ENCODE measurements at regions not wholly inside any gene's neighbourhood (a gene's known extent, or its start where the extent isn't known, plus 50 kb on each side); places are given as distances from the start of the nearest gene placed in this dataset.
A peak's percentile ranks its signal among the peaks of the same experiment; 100 is the strongest.

GRCh38 chr2:195356920-195357440 is 300.0 kb upstream of the SLC39A10 start:
- 88% methylated on average over 4 of the region's 4 CpGs for WGBS (ENCODE audit: missing lambda C conversion rate)

GRCh38 chr2:195356026-195356425 is 301.0 kb upstream of the SLC39A10 start:
- ATAC-seq (no peak), FAIRE-seq (no peak), DNase-seq (ENCODE audit: low read depth in 1 of 2, low spot score in 1 of 2) (no peak)
- TF ChIP-seq SMC3 (IDR thresholded peaks at IDR 0.05) (no peak), TP53 (CRISPR knock-in tag; IDR thresholded peaks at IDR 0.05) (no peak), MAFK (IDR thresholded peaks at IDR 0.05; ENCODE audit: partially characterized antibody) (no peak)
- Histone ChIP-seq H3K4me1 (0 out of 3 replicates have a peak, but pooled peaks cover 2% of the 10 kb centered on the region), H3K9me3 (no peaks in the 10 kb centered on the region), H3K4me3 (no peak overlapping the region), H3K27ac (no peak overlapping the region), H3K4me2 (no peak overlapping the region)
- ChIA-PET POLR2A (no interaction called here), CTCF (no interaction called here)
- WGBS (ENCODE audit: missing lambda C conversion rate), result 62% methylated on average over 1 of the region's 1 CpG

More at GRCh38 chr2:195356920-195357440, 300.0 kb upstream of the SLC39A10 start:
- ChIA-PET POLR2A (no interaction called here), CTCF (no interaction called here)
- FAIRE-seq (no peak), DNase-seq (ENCODE audit: low read depth in 1 of 2, low spot score in 1 of 2) (no peak), ATAC-seq (no peak)
- Histone ChIP-seq H3K4me2 (no peak overlapping the region), H3K4me1 (0 out of 3 replicates have a peak, but pooled peaks cover 2% of the 10 kb centered on the region), H3K4me3 (no peak overlapping the region), H3K27ac (no peak overlapping the region), H3K9me3 (no peaks in the 10 kb centered on the region)
- TF ChIP-seq FOXS1 (CRISPR knock-in tag; IDR thresholded peaks at IDR 0.05), result no peak
- no peak for TF ChIP-seq EHMT2 (IDR thresholded peaks at IDR 0.05; ENCODE audit: low read depth)
- TF ChIP-seq RAD21 (conservative IDR thresholded peaks at IDR 0.05 in 1 of 2, IDR thresholded peaks at IDR 0.05 in 1 of 2), result no peak
- no peak for TF ChIP-seq HMGXB4 (CRISPR knock-in tag; IDR thresholded peaks at IDR 0.05; ENCODE audit: borderline replicate concordance)

- FAIRE-seq, result no peak
- Histone ChIP-seq H3K4me3 (no peak overlapping the region), H3K4me2 (no peak overlapping the region), H3K9me3 (peaks cover 3% of the 10 kb centered on the region; the same call in 1 of the 3 replicates), H3K4me1 (0 out of 3 replicates have a peak, but pooled peaks cover 2% of the 10 kb centered on the region), H3K27ac (no peak overlapping the region)
- WGBS (ENCODE audit: missing lambda C conversion rate), result 63% methylated on average over 5 of the region's 5 CpGs
- ATAC-seq, result no peak
- peak in 1 of 2 experiments; percentile 28 for DNase-seq (ENCODE audit: low read depth in 1 of 2, low spot score in 1 of 2)
- POLR2A ChIA-PET, result no interaction called here
- CTCF ChIA-PET, result no interaction called here
- TF ChIP-seq PHF8 (IDR thresholded peaks at IDR 0.05; ENCODE audit: borderline replicate concordance, low read depth) (no peak), NFE2L2 (conservative IDR thresholded peaks at IDR 0.05; ENCODE audit: low read length) (peak; percentile 61), MAFK (IDR thresholded peaks at IDR 0.05; ENCODE audit: partially characterized antibody) (peak; percentile 80), E2F6 (IDR thresholded peaks at IDR 0.05; ENCODE audit: borderline replicate concordance, low read depth) (no peak)
Observed at GRCh38 chr2:195352581-195352980, 304.4 kb upstream of the SLC39A10 start.

- 73% methylated on average over 5 of the region's 5 CpGs for WGBS (ENCODE audit: missing lambda C conversion rate)
- 0 out of 3 replicates have a peak, but pooled peaks cover 13% of the 10 kb centered on the region for H3K4me1 ChIP-seq
- FAIRE-seq (no peak), ATAC-seq (no peak), DNase-seq (ENCODE audit: low read depth in 1 of 2, low spot score in 1 of 2) (no peak)
- CTCF ChIA-PET, result no interaction called here
- H3K4me2 ChIP-seq, result no peak overlapping the region
- H3K4me3 ChIP-seq, result no peak overlapping the region
- H3K9me3 ChIP-seq, result peaks cover 3% of the 10 kb centered on the region; the same call in 1 of the 3 replicates
- peak overlapping the region in 1 of 2 experiments; percentile 42; a peak in 1 of 6 replicates for H3K27ac ChIP-seq
- POLR2A ChIA-PET, result interaction anchor here (0.6 kb wide), 1 partner anchor 177 kb away, joined by 4 read pairs; no protein-coding TSS in a partner anchor
- no peak for TF ChIP-seq JUNB (IDR thresholded peaks at IDR 0.05)
- TF ChIP-seq KDM1A (IDR thresholded peaks at IDR 0.05; ENCODE audit: low read depth), result no peak
- TF ChIP-seq RAD21 (conservative IDR thresholded peaks at IDR 0.05 in 1 of 2, IDR thresholded peaks at IDR 0.05 in 1 of 2), result no peak
- TF ChIP-seq JUN (IDR thresholded peaks at IDR 0.05), result no peak
- TF ChIP-seq SMC3 (IDR thresholded peaks at IDR 0.05), result no peak
- no peak for TF ChIP-seq HMGXB4 (CRISPR knock-in tag; IDR thresholded peaks at IDR 0.05; ENCODE audit: borderline replicate concordance)
- TF ChIP-seq KDM5A (IDR thresholded peaks at IDR 0.05), result no peak
- TF ChIP-seq MAX (IDR thresholded peaks at IDR 0.05), result no peak
- TF ChIP-seq RCOR1 (IDR thresholded peaks at IDR 0.05; ENCODE audit: low read depth, low read length), result no peak
- no peak for TF ChIP-seq REST (IDR thresholded peaks at IDR 0.05)
- TF ChIP-seq PBX3 (IDR thresholded peaks at IDR 0.05), result no peak
- no peak for TF ChIP-seq ESRRA (IDR thresholded peaks at IDR 0.05; ENCODE audit: borderline replicate concordance, low read length)
Observed at GRCh38 chr2:195343942-195344530, 313.0 kb upstream of the SLC39A10 start.
